ENCODE measurements at regions not wholly inside any gene's neighbourhood (a gene's known extent, or its start where the extent isn't known, plus 50 kb on each side); places are given as distances from the start of the nearest gene placed in this dataset.
"Not testable (repeated sequence)": the region's sequence is repeated elsewhere in the genome, so short reads cannot be mapped to it uniquely, and the experiment has no call there.

DNA sequence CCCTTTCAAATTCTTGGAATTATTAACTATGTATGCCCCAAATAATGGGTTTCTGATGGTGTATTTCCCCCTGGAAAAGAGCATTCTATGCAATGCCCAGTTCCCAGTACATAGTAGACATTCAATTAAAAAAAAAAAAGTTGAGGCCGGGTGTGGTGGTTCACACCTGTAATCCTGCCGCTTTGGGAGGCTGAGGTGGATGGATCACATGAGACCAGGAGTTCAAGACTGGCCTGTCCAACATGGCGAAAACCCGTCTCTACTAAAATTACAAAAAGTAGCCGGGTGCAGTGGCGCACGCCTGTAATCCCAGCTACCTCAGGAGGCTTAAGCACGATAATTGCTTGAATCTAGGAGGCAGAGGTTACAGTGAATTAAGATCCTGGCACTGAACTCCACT is 83.3 kb upstream of the ZNF217 start:
- peak; percentile 43 for DNase-seq (ENCODE audit: low spot score)
- ATAC-seq = no peak

DNA sequence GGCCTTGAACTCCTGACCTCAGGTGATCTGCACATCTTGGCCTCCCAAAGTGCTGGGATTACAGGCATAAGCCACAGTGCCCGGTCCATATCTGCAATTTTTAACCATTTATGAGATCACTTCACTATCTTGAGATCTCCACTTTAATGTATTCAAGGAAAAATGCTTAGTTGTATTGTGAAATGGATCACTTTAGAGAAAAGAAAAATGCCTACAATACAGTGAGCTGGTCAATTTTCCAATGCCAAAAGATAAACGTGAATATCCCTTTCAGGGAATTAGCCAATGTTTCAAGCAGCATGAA is 82.8 kb upstream of the ZNF217 start:
- no peak for DNase-seq (ENCODE audit: low spot score)
- no peak for ATAC-seq

- ATAC-seq (no peak), DNase-seq (ENCODE audit: low spot score) (no peak)
Observed at GRCh38 chr20:53672484-53673129, 79.0 kb upstream of the ZNF217 start.

- DNase-seq (ENCODE audit: low spot score) (no peak), ATAC-seq (no peak)
Observed at GRCh38 chr20:53671370-53671769, 77.7 kb upstream of the ZNF217 start.

GRCh38 chr20:53669517-53670313 is 76.1 kb upstream of the ZNF217 start:
- ATAC-seq = not testable (repeated sequence)
- peak; percentile 12 for DNase-seq (ENCODE audit: low spot score)

- ATAC-seq (no peak), DNase-seq (ENCODE audit: low spot score) (peak; percentile 16)
Observed at GRCh38 chr20:53668992-53669391, 75.4 kb upstream of the ZNF217 start.

DNA sequence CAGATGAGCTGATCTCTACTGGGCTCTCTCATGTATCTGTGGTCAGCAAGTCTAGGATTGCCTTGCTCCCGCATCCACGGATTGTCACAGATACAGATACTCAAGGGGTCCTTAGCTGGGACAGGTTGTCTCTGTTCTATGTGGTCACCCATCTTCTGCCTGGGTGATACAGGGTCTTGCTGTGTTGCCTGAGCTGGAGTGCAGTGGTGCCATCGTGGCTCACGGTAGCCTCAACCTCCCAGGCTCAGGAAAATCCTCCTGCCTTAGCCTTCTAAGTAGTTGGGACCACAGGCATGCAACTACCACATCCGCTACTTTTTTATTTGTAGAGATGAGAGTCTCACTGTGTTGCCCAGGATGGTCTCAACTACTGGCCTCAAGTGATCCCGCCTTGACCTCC is 72.5 kb upstream of the ZNF217 start:
- DNase-seq (ENCODE audit: low spot score) (peak; percentile 27), ATAC-seq (no peak)

- ATAC-seq (no peak), DNase-seq (ENCODE audit: low spot score) (peak; percentile 18)
Observed at GRCh38 chr20:53664121-53664520, 70.5 kb upstream of the ZNF217 start.

- ATAC-seq = not testable (repeated sequence)
Observed at GRCh38 chr20:53663521-53663920, 69.9 kb upstream of the ZNF217 start.

GRCh38 chr20:53662595-53662994 is 69.0 kb upstream of the ZNF217 start:
- ATAC-seq = no peak
- DNase-seq (ENCODE audit: low spot score) = peak; percentile 24

More at GRCh38 chr20:53663521-53663920, 69.9 kb upstream of the ZNF217 start:
- peak; percentile 24 for DNase-seq (ENCODE audit: low spot score)

GRCh38 chr20:53660947-53661381 is 67.3 kb upstream of the ZNF217 start:
- DNase-seq (ENCODE audit: low spot score) = peak; percentile 40
- ATAC-seq = no peak

- ATAC-seq (peak; percentile 40), DNase-seq (ENCODE audit: low spot score) (peak; percentile 35)
Observed at GRCh38 chr20:53660078-53660909, 66.7 kb upstream of the ZNF217 start.

- peak; percentile 37 for DNase-seq (ENCODE audit: low spot score)
- no peak for ATAC-seq
Observed at GRCh38 chr20:53658973-53659372, 65.3 kb upstream of the ZNF217 start.

GRCh38 chr20:53658322-53658721 is 64.7 kb upstream of the ZNF217 start:
- DNase-seq (ENCODE audit: low spot score) = no peak
- ATAC-seq = no peak

DNA sequence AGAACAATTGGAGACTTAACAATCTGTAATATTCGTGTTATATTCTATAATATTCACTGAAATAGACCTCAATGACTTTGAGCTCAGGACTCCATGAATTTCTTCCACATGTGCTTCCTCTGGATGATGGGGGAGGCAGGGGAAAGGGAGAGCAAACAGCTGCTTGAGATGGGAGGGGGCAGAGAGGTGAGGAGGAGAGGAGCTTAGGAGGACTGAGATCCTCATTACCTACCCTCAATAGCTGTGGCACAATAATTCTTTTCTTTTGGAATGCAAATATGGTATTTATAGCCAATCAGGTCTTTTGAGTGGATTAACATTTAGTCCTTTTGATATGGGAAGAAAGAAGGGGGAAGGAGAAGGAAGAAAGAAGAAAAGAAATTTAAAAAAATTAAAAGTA is 64.1 kb upstream of the ZNF217 start:
- ATAC-seq = no peak

GRCh38 chr20:53657279-53657678 is 63.6 kb upstream of the ZNF217 start:
- ATAC-seq (no peak), DNase-seq (ENCODE audit: low spot score) (no peak)

More for the DNA sequence above, 64.1 kb upstream of the ZNF217 start:
- peak; percentile 29 for DNase-seq (ENCODE audit: low spot score)

DNA sequence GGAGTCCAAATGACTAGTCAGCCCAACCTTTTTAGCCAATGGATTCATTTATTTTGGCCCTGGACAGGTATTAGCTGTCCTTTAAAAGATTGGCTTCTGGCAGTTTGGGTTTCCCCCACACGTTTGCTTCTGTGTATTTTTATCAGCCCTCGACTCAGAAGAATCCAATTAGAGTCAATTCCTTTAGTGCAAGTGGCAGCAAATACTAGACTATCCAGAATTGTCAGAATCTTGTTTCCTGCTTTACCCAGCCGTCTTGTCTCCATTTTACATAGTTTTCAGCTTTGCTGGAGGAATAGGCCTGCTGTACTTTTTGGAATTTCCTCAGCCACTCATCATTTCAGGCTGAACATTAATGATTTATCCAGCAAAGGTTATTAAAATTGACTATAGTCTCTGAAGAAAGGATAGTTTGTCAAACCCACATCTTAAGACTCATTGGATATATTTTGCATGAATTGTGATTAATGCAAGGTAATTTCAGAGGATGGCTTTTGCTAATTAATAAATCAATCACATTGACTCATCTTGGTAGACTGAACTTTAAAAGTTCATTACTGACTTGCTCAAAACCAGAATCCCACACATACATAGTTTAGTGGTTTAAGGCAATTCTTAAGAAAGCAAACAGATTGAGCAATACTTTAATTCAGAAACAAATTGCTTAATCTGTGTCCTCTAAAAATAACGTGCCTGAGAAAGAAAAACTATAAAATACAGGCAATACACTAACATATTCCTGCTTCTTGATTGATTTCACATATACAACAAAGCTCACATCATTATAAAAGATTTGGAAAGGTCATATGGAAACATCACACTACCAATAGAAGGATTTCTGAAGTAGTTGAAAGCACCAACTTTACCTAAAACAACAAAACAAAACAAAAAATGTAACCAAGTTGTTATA is 62.9 kb upstream of the ZNF217 start:
- peak; percentile 41 for DNase-seq (ENCODE audit: low spot score)
- ATAC-seq = peak; percentile 70

DNA sequence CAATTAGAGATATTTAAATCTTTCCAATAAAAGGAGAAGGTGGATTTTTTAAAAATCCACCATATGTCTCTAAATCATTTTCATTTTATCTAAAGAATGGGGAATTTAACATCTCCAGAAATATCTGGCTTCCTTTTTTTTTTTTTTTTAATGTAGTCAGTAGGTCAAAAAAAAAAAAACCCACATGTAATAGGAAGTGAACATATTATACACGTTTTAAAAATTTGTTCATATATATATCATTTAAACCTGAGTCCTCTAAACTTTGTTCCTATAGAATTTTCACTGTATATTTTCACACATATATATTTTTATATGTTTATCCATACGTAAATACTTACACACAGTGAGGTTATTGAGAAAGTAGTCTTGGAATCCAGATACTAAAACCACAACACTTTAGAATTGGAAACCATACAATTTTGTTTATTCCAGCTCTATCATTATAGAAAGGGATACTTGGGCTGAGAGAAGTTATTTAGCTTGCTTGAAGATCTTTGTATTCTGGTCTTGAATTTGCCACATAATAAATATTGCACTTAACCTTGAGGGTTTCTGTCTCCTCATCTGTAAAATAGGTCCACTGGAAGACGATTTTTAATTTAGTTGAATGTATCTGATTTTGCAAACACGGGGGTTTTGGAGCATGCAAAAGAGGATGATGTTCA is 62.1 kb upstream of the ZNF217 start:
- no peak for ATAC-seq
- no peak for DNase-seq (ENCODE audit: low spot score)

- DNase-seq (ENCODE audit: low spot score) = peak; percentile 35
- ATAC-seq = no peak
Observed at GRCh38 chr20:53654932-53655624, 61.4 kb upstream of the ZNF217 start.
